PC-3 (cell line): ENCODE measurements at regions not wholly inside any gene's neighbourhood (a gene's known extent, or its start where the extent isn't known, plus 50 kb on each side); places are given as distances from the start of the nearest gene placed in this dataset.

Source experiments
- EZH2 ChIP-seq: fragments of 300-600 bp; sonication (generic); IDR thresholded peaks from one replicate; pipeline ENCODE4 v1.6.1; 2017; ENCODE audit warnings: antibody characterized with exemption, mild to moderate bottlenecking, low read length; ENCODE audit not compliant: unreplicated experiment
- EZH2phosphoT487 ChIP-seq: fragments of 300-600 bp; sonication (generic); IDR thresholded peaks from 2 replicates; pipeline ENCODE4 v1.6.1; 2018; ENCODE audit warnings: mild to moderate bottlenecking, antibody characterized with exemption, low read length, borderline replicate concordance
- TF ChIP-seq, protein P1 (sequence below): fragments of 300-600 bp; sonication (generic); conservative IDR thresholded peaks from 2 replicates; pipeline ENCODE4 v1.5.1; 2017; ENCODE audit warnings: antibody characterized with exemption, low read depth, mild to moderate bottlenecking, low read length

DNA sequence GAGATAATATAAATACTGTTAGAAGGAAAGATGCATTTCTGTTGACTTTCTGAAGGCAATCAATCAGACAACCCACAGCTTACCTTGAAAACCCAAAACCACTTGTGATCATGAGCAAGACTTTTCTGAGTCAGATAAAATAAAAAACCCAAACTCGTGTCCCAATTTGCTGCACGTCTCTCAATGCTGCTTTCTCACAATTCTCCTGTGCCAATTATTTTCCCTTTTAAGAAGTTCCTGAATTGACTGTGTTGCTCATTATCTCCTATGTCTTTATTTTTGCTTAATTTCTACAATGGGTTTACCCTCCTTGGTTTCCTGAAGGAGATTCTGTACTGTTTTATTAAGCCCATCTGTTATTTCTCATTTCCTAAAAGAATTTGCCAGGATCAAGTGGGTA, 1891.9 kb upstream of the PCDH10 start:
- TF ChIP-seq, protein P1, sequence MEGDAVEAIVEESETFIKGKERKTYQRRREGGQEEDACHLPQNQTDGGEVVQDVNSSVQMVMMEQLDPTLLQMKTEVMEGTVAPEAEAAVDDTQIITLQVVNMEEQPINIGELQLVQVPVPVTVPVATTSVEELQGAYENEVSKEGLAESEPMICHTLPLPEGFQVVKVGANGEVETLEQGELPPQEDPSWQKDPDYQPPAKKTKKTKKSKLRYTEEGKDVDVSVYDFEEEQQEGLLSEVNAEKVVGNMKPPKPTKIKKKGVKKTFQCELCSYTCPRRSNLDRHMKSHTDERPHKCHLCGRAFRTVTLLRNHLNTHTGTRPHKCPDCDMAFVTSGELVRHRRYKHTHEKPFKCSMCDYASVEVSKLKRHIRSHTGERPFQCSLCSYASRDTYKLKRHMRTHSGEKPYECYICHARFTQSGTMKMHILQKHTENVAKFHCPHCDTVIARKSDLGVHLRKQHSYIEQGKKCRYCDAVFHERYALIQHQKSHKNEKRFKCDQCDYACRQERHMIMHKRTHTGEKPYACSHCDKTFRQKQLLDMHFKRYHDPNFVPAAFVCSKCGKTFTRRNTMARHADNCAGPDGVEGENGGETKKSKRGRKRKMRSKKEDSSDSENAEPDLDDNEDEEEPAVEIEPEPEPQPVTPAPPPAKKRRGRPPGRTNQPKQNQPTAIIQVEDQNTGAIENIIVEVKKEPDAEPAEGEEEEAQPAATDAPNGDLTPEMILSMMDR, result no peak
- TF ChIP-seq EZH2 (no peak), EZH2phosphoT487 (no peak)
